IPS-11a (cell line): ENCODE measurements at regions not wholly inside any gene's neighbourhood (a gene's known extent, or its start where the extent isn't known, plus 50 kb on each side); places are given as distances from the start of the nearest gene placed in this dataset.

Experiments
- H3K4me3 ChIP-seq: one replicate; pipeline ENCODE4 v1.5.1; 2013; ENCODE audit warnings: low read depth, low read length, control low read depth

- H3K4me3 ChIP-seq, result no peak overlapping the region
Observed at GRCh38 chr1:38475624-38476005, 384.0 kb downstream of the RRAGC start.

GRCh38 chr1:38474738-38475623, 384.6 kb downstream of the RRAGC start:
- H3K4me3 ChIP-seq, result no peak overlapping the region

- no peak overlapping the region for H3K4me3 ChIP-seq
Observed at GRCh38 chr1:38466487-38466886, 393.1 kb downstream of the RRAGC start.

GRCh38 chr1:38465460-38465859, 394.1 kb downstream of the RRAGC start:
- H3K4me3 ChIP-seq, result no peak overlapping the region

- no peak overlapping the region for H3K4me3 ChIP-seq
Observed at GRCh38 chr1:38464071-38464661, 395.4 kb downstream of the RRAGC start.

- H3K4me3 ChIP-seq, result no peak overlapping the region
Observed at GRCh38 chr1:38463074-38463473, 396.5 kb downstream of the RRAGC start.

GRCh38 chr1:38456531-38456876, 403.1 kb downstream of the RRAGC start:
- H3K4me3 ChIP-seq, result no peak overlapping the region

GRCh38 chr1:38455829-38456530, 403.6 kb downstream of the RRAGC start:
- no peak overlapping the region for H3K4me3 ChIP-seq

- no peak overlapping the region for H3K4me3 ChIP-seq
Observed at GRCh38 chr1:38454749-38455441, 404.7 kb downstream of the RRAGC start.

GRCh38 chr1:38454236-38454635, 405.3 kb downstream of the RRAGC start:
- H3K4me3 ChIP-seq, result no peak overlapping the region

GRCh38 chr1:38452246-38452645, 405.7 kb upstream of the POU3F1 start:
- no peak overlapping the region for H3K4me3 ChIP-seq

- no peak overlapping the region for H3K4me3 ChIP-seq
Observed at GRCh38 chr1:38451541-38451993, 405.0 kb upstream of the POU3F1 start.

GRCh38 chr1:38448893-38449292, 402.3 kb upstream of the POU3F1 start:
- H3K4me3 ChIP-seq, result no peak overlapping the region

GRCh38 chr1:38446936-38447335, 400.3 kb upstream of the POU3F1 start:
- H3K4me3 ChIP-seq, result no peak overlapping the region

GRCh38 chr1:38444770-38445442, 398.3 kb upstream of the POU3F1 start:
- no peak overlapping the region for H3K4me3 ChIP-seq

GRCh38 chr1:38444311-38444710, 397.7 kb upstream of the POU3F1 start:
- no peak overlapping the region for H3K4me3 ChIP-seq

- no peak overlapping the region for H3K4me3 ChIP-seq
Observed at GRCh38 chr1:38440402-38440801, 393.8 kb upstream of the POU3F1 start.

- H3K4me3 ChIP-seq, result no peak overlapping the region
Observed at GRCh38 chr1:38436749-38437148, 390.2 kb upstream of the POU3F1 start.

GRCh38 chr1:38436006-38436405, 389.4 kb upstream of the POU3F1 start:
- no peak overlapping the region for H3K4me3 ChIP-seq

GRCh38 chr1:38433084-38433722, 386.6 kb upstream of the POU3F1 start:
- H3K4me3 ChIP-seq, result no peak overlapping the region
